ENCODE measurements at regions not wholly inside any gene's neighbourhood (a gene's known extent, or its start where the extent isn't known, plus 50 kb on each side); places are given as distances from the start of the nearest gene placed in this dataset.
"Not testable (repeated sequence)": the region's sequence is repeated elsewhere in the genome, so short reads cannot be mapped to it uniquely, and the experiment has no call there.

DNA sequence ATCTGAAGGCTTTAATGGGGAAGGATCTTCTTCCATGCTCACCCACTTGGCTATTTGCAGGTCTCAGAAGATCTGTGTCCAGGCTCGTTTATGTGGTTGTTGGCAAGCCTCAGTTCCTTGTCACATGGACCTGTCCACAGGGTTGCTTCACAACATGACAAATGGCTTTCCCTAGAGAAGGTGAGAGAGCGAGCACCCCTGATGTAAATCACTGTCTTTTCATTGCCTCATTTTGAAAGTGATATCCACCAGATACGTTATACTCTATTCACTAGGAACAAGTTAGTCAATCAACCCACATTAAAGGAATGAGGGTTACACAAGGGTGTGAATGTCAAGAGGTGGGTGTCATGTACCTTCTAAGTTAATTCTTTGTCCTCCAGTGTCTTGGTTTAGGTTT is 433.3 kb downstream of the RPS6KC1 start:
- DNase-seq: no peak

DNA sequence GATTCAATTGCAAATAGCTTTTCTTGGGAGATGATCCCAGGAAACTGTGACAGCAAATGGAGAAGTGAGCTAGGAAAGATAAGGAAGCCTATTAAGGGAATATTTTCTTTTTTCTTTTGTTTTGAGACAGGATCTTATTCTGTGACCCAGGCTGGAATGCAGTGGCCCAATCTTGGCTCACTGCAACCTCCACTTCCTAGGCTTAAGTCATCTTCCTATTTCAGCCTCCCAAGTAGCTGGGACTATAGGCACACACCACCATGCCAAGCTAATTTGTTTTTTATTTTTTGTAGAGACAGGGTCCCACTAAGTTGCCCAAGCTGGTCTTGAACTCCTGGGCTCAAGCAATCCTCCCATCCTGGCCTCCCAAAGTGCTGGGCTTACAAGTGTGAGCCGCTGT is 433.7 kb downstream of the RPS6KC1 start:
- no peak for DNase-seq

DNA sequence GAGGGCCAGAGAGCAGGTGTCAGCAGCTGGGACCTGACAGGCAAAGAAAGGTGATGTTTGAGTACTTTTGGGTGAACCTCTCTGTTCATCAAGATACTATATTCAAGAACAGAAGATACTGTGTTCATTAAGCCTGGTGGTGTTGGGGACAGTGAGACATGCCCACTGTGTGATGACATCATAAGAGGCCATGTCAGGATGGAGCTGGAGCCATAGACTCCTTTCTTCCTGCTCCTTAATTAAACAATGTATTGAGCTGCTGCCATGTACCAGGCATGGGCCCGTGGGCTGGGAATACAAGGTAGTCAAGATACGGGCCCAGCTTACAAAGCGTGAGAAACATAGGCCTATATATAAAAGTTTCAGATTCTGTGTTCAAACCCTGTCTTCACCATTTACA is 435.4 kb downstream of the RPS6KC1 start:
- no peak for DNase-seq

DNA sequence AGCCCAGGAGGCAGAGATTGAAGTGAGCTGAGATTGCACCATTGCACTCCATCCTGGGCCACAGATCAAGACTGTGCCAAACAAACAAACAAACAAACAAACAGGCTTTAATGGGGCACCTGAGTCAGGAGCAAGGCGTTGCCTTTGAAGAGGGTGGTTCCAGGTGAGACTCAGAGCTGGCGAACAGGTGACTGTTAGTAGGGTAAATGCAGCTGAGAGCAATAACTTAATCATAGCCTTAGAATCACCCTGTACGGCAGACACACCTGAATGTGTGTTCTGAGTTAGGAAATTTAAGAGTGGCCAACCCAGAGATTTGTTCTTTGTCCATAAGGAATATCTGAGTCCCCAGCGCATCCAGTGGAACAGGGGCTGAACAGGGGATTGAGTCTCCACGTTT is 440.4 kb downstream of the RPS6KC1 start:
- DNase-seq: no peak

DNA sequence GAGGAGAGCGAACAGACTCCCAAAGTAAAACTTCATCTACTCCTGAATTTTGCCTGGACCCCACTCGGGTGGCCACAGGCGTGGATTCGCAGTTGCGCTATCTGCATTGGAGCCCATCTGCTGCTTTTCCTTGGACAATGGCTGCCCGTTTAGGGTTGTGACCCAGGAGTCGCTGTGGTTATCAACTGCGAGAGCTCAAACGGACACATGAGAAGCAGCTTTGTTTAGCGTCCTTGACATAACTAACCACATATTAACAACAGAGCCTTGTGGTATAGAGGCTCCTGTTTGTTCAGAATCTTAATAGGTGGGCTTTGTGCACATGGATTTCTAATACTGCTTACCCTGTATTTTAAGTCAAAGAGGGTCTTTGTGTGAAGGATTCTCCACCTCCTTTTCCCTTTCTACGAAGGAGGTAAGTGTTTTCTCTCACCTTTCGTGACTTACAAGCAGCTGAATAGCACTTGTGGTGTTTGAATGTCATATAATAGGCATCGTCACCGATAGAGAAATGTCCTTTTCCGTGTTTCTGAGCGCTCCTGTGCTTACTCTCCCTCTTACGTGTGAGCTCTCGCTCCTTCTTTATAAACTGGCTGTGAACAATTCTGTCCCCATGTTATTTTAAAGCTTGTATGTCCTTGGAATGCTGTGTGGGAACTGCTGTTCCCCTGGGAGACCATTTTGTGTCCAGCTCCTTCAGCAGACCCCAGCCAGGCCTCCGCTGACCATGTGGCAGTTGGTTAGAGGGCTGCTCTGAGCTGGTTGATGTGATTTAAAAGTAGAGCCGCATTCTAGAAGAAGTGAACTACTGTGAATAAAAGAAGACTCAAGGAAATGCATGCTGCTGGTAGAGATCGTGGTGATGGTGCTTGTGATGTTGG is 441.4 kb downstream of the RPS6KC1 start:
- no peak for DNase-seq

DNA sequence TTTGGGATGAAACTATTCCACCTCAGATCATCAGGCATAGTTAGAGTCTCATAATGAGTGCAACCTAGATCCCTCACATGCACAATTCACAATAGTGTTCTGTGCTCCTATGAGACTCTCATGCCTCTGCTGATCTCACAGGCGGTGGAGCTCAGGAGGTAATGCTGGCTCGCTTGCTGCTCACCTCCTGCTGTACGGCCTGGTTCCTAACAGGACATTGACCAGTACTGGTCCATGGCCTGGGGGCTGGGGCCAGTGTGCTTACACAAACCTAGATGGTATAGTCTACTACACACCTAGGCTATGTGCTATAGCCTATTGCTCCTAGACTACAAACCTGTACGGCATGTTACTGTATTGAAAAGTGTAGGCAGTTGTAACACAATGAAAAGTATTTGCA is 448.4 kb downstream of the RPS6KC1 start:
- no peak for DNase-seq

DNA sequence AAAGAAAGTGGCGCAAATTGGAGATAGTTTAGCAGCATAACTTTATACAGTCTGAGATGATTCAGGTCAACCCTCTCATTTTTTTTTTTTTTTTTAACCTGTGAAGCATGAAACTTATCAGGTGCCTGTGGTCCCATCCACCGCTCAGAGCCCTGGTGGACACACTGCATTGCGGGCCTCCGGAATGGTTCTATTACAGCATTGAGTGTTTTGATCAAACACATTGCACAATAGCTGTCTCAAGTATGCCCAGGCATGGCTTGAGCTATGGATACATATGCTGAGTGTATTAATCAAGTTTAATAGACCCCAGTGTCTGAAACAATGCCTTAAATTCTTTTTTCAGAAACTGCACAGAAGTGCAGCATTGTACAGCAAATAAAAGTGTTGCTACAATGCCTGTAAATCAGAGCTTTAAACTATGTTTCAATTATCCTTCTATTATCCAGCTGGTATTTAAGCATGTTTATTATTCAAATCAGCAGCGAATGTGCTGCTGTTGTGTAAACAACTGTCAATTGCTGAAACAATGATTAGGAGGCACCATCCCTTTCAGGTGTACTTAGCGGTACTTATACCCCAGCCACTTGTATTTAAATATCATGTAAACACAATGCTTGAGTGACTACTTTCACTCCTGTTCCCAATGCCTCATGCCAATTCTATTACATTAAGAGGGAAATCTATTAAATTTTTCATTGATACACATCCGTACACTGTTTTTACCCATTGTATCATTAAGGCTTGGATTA is 456.6 kb downstream of the RPS6KC1 start:
- no peak for DNase-seq

DNA sequence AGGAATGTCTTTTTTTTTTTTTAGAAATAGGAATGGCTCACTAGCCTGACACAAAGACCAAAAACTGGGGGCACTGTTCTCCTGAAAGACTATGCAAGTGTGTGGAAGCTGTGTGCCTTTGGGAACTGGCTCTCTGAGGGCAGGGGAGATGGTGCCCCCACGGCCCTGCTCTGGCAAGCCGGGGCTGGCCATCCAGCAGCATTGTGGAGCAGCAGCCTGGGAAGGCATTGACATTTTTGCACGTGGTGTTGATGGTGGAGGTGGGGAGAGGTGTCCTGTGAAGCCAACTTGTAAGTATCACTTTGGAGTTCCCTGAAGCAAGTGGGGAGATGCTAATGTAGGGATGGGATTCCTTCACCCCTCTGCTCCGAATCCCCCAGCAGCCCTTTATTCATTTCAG is 460.1 kb downstream of the RPS6KC1 start:
- DNase-seq: no peak

DNA sequence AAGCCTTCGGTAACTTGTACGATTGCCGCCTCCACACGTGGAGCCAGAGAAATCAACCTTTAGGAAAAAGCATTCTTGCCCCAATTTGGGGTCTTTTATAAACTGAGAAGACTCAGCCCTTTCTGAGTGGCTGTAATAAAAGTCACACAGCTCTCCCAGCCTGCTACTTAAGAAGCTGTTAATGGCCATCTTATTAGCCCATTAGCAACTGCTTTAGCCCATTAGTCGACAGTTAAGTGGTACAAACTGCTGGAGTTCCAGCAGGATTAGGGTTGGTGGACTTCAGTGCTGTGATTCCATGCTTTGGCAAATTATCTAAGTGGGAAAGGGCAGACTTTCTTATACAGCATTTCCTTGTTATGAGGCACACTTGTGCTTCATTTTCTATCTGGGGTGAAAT is 461.3 kb downstream of the RPS6KC1 start:
- no peak for DNase-seq

DNA sequence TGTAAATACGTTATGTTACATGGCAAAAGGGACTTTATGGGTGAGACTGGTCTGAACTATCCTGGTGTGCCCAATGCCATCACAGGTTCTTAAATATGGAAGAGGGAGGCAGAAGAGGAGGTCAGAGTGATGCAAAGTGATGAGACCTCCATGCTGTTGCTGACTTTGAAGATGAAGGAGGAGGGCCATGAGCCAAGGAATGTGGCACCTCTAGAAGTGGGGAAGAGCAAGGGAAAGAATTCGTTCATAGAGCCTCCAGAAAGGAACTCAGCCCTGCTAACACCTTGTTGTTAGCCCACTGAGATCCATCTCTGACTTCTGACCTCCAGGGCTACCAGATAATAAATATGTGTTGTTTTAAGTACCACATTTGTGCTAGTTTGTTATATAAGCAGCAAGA is 462.0 kb downstream of the RPS6KC1 start:
- DNase-seq: no peak

DNA sequence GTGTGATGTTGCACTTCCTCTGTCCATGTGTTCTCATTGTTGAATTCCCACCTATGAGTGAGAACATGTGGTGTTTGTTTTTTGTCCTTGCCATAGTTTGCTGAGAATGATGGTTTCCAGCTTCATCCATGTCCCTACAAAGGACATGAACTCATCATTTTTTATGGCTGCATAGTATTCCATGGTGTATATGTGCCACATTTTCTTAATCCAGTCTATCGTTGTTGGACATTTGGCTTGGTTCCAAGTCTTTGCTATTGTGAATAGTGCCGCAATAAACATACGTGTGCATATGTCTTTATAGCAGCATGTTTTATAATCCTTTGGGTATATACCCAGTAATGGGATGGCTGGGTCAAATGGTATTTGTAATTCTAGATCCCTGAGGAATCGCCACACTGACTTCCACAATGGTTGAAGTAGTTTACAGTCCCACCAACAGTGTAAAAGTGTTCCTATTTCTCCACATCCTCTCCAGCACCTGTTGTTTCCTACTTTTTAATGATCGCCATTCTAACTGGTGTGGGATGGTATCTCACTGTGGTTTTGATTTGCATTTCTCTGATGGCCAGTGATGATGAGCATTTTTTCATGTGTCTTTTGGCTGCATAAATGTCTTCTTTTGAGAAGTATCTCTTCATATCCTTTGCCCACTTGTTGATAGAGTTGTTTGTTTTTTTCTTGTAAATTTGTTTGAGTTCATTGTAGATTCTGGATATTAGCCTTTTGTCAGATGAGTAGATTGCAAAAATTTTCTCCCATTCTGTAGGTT is 463.6 kb downstream of the RPS6KC1 start:
- not testable (repeated sequence) for DNase-seq

DNA sequence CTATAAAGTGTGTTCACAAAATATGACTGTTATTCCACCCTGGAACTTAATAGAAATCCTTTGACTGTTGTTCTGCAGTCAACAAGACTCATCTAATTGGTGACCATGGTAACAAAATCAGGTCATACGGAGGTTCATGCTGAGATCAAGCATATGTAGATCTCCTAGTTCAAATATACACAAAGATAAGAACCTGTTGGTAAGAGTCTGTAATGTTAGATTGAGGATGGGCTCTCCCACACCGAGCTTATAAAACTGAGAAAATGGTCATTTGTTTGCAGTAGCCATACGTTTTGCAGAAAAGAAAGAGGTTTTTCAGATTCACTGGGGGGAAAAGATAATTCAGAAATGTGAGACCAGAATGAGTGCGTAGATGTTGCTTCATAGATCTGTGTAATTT is 468.1 kb downstream of the RPS6KC1 start:
- DNase-seq: no peak

DNA sequence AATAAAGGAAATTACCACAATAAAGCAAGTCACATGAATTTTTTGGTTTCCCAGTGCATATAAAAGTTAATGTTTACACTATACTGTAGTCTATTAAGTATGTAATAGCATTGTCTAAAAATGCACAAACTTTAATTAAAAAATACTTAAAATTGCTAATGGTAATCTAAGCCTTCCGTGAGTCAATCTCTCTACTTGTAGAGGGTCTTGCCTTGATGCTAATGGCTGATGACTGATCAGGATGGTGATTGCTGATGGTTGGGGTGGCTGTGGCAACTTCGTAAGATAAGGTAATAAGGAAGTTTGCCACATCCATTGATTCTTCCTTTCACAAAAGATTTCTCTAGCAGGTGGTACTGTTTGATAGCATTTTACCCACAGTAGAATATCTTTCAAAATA is 466.6 kb upstream of the PROX1 start:
- no peak for DNase-seq

DNA sequence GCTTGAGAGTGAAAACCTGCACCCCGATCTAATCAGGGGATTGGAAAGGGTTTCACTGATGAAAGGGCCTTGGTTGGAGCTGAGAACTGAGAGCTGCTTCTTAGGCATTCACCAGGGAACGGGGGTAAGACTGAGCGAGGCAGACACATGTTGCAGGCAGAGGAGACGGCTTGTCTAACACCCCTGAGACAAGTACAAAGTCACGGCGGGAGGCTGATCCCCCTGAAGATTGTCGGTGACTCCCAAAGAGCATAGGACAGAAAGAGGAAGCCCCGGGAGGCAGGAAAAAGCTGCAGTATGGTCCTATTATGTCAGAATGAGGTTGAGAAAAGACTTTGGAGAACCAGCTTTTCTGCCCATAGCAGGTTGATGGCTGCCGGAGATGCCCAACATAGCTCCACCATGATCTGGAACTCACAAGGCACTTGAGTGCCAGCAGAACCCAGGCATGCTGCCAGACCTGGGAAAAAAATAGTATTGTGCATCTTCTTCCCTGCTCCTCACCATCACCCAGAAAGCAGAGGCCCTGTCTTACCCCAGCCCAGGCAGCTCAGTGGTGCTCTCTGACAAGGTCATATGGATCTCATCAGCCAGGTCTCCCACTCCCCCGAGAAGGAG is 463.9 kb upstream of the PROX1 start:
- no peak for DNase-seq

DNA sequence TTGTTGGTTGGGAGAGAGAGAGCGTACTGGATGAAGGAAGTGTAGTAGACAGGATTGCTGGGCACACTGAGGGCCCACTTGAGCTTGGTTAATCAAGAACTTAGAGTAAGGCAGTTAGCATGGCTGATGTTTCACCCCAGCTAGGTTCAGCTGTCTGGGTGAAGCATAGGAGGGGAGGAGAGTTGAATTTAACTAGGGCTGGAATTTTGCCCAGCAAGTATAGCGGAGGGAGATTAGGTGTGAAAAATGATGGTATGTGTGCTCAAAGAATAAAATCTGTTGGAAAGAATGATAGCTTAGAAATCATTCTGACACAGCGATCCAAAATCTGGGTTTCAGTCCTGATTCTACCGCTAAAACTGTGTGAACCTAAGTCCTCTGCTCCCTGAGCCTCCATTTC is 461.5 kb upstream of the PROX1 start:
- DNase-seq: no peak

DNA sequence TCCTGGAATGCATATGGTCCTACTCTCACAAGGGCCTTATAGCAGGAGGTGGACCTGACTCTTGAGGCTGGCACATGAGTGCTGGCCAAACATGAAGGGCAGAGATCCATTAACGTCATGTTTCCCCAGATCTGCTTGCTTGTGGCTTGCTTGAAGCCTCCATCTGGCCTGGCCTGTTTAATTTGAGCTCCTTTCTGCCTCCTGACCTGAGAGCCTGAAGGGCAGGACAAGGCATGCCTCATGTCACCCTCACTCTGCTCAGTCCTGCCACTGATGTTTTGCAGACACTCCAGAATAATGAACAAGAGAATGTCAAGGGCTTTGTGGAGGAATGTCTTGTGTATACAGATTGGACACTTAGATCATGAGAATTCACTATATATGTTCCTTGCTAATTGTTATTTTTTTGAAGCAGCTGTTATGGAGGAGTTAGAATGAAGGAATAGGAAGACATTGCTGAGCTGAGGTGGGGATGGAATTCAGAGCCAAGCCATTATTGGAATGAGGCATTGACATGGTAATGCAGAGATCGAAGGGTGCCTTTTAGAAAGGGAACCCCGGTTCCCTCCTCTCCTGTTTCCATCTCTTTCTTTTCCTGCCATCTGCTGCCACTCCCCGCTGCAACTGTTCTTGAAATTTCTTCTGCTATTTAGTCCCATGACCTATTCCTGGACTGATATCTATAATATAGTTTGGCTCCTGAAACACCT is 457.0 kb upstream of the PROX1 start:
- no peak for DNase-seq

DNA sequence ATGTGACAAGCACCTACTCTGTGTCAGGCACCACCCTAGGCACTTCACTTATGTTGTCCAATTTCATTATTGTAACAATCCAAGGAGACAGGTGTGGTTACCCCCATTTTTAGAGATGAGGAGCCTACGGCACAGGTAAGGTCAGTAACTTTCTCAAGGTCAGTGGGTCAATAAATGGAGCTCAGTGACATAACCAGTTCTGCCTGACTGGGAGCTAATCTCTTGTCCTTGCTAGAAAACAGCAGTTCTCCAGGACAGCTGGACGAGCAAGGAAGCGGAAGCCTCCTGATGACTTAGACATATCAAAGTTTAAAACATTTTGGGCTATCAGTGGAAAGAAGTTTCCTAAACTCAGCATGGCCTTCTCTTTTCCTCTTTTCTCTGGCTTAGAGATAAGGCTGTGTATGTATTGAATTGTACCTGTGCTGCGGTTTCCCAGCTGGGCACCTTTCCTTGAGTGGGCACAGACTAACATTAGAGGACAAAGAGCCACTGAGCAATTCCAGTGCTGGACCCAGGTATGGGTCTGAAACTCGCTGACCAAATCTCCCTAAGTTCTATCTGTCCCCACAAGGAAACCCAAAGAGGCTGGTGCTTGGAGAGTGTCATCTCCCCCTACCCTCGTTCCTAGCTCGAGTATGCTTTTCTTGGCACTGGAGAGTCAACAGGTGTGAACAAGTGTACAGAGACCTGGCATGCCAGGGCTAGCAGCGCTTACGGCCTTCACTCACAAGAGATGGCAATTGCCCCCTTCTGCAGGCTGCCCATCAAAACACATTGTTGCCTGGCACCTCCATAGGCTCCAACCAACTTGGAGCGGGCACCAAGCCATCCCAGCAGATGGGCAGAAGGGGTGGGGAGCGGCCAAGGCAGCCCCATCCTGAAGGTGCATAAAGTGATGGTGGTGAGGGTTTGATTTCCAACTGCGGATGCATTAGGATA is 456.1 kb upstream of the PROX1 start:
- DNase-seq: no peak

DNA sequence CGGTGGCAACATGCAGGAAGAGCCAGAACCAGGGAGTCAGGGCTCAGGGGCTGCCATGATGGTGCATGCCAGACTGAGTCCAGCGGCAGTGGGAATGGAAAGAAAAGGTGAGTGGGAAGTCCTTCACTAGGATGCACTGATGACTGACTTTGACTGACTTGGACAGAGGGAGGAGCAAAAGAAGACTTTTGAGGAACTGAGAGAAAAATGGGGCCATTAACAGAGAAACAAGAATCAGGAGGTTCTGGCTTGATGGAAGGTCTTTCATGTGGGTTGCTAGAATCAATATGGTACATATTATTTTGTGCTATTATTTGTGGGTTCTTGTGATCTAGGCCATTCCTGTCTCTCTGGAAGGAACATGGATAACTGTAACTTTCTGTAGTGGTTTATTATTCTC is 454.6 kb upstream of the PROX1 start:
- DNase-seq: no peak

DNA sequence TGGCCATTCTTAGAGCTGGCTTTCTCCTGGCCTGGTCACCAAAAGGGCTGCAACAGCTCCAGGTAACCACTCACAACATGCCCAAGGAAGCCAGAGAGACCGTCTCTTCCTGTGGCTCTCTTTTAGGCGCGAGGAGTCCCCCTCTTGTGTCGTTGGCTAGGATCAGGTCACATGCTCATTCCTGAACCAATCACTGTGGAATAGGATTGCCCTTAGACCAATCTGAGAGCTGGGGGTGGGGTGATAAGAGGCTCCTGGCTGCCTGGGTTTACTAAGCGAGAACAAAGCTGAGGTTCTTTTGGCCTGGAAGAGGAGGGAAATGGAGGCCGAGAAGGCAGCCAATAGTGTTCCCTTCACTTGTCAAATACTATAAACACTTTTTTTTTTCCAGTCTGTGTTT is 452.1 kb upstream of the PROX1 start:
- DNase-seq: no peak

DNA sequence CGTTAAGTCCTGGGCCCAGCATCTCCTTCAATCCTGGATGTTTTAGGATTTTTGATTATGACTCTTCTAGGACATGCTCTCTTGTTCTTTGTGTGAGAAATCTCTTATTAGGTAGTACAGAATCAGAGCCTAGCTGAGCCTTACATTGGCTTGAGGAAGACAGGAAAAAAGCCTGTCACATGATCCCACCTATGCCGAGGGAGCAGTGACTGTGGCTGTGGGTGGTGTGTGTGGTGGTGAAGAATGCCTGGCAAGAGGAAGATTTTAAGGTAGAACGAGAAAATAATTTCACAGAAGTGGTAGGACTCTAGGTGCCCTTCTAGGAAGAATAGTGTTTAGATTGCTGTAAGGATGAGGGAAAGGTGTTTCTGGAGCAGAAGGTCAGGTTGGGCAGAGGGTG is 449.5 kb upstream of the PROX1 start:
- no peak for DNase-seq

DNA sequence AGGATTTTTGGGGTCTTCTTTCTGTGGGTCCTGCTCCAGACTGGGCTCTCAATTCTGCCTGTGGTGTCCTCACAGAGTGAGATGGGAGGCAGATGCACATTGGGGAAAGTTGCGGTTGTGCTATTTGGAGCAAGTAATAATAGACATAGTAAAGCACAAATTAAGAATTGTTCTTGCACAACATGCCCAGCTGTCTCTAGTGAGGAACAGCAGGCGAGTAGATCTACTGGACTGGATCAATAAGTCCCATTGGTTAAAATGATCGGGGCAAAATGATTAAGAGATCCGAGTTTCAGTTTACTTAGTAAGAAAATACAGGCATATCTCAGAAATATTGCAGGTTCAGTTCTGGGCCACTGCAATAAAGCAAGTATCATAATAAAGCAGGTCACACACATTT is 448.3 kb upstream of the PROX1 start:
- DNase-seq: no peak

Measured in hematopoietic multipotent progenitor cell treated with erythropoietin and hydrocortisone succinate and interleukin-3 and kit ligand, for 4 days (in vitro differentiated cells).